ENCODE measurements at regions not wholly inside any gene's neighbourhood (a gene's known extent, or its start where the extent isn't known, plus 50 kb on each side); places are given as distances from the start of the nearest gene placed in this dataset.
A peak's percentile ranks its signal among the peaks of the same experiment; 100 is the strongest.
"Not testable (repeated sequence)": the region's sequence is repeated elsewhere in the genome, so short reads cannot be mapped to it uniquely, and the experiment has no call there.

DNA sequence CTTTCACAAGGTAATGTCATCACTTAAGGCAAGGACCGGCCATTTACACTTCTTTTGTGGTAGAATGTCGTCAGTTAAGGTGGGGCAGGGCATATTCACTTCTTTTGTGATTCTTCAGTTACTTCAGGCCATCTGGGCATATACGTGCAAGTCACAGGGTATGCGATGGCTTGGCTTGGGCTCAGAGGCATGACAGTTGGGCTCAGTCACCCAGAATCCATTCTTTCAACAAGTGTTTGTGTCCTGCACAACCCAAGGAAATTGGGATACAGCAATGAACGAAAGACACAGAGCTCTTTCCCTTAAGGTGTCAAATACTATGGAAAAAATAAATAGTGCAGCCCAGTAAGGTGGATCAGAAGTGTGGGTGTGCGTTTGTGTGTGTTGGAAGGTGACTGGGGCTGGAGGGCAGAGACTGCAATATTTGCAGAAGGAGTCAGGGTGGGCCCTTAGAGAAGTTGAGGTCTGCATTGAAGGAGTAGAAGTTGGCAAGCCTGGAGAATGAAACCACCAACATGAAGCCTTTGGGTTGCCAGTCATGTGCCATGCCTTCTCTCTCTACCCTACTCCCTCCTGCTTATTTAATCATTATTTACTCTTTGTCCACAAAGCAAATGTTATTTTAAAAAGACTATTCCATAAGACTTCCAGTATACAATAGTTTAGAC lies 222.8 kb upstream of the PRKCQ start:
- no peak for DNase-seq

DNA sequence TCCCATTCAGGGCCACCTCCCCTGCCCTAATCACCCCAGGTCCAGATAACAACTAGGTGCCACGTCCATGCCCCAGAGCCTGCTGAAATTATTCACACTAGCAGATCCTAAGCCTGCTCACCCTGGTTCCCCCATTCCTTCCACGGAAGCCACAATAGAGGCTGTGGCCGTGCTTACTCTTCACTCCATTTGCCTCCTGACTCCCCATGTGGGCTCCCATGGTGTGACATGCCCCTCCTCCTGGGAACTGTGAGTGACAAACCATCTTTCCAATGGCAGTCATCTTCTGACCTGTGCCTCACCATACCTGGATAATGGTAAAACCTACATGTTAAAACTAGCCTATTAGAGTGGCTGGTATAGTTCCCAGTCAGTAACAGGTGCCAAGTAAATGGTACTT lies 216.2 kb upstream of the PRKCQ start:
- DNase-seq: no peak

DNA sequence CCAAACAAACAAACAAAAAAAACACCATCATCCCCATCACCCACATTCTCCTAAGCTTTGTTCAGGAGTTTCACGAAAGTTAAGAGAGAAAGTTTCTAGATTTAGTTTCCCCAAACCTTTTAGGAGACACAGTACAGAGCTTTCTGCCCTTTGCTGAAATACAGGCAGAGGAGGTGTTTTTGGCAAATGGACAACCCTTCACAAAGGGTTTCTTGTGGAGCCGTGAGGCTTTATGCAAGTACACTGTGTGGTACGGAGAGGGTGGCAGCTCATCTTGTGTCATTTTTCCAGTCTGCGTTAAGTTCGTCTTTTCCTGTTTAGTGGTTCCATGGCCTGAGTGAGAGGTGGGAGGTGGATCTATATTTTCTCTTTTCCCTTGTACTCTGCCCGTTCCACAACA lies 215.5 kb upstream of the PRKCQ start:
- DNase-seq: no peak

DNA sequence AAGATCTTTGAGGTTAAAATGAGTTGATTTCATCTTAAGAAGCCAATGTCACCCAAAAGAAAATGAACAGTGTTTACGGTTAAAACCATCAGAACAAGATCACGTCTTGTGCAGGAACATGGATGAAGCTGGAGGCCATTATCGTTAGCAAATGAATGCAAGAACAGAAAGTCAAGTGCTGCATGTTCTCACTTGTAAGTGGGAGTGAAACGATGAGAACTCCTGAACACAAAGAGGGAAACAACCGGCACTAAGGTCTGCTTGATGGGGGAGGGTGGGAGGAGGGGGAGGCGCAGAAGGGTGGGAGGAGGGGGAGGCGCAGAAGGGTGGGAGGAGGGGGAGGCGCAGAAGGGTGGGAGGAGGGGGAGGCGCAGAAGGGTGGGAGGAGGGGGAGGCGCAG lies 214.8 kb upstream of the PRKCQ start:
- not testable (repeated sequence) for DNase-seq

DNA sequence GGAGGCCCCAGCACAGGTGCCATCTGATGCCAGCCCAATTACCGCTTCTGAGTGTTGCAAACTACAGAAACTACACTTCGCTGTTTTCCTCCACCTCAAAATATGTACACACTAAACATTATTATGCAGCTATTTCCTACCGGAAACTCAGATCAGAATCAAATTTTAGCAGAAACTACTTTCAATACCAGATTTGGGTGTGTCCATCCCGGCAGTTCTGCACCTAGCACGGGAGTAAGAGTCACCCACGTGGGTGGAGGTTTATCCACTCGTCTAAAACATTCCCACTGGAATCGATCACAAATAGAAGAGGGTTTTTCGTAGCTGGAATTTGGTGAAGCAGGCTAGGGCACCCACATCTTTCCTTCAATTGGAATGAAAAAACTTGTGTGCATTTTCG lies 214.4 kb upstream of the PRKCQ start:
- no peak for DNase-seq

DNA sequence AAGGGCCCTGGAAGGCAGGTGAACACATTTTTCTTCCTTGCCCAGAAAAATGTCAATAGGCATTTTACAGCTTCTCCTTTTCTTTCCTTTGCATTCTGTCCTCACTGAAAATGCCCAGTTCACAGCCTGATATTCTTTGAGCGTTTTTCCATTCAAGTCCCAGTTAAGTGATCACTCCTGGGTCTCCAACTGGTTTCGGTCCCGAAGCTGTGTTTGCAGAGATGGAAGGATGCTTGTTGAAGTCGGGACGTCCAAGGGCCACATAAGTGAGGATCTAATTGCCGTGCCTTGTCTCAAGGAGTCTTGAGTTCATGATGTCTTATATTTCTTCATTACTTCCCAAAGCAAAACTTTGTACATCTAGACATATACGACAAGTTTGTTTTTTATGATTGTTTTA lies 208.7 kb upstream of the PRKCQ start:
- no peak for DNase-seq

DNA sequence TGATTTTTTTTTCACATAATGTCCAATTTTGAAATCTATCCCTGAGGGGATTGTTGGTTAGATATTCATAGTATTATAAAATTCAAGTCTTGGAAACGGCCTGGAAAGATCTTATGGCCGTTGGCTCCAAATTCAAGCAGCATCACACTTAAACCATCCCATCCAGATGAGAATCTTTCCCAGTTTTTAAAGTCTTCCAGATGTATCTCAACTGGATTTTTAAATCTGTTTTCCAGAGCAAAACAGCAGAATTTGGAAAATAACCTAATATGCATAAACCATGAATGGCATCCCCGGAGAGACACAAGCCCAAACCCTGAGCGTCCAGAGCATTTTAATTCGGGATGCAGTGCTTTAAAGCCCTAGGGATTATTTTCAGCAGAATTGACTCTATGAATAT lies 208.2 kb upstream of the PRKCQ start:
- DNase-seq: peak; percentile 64

DNA sequence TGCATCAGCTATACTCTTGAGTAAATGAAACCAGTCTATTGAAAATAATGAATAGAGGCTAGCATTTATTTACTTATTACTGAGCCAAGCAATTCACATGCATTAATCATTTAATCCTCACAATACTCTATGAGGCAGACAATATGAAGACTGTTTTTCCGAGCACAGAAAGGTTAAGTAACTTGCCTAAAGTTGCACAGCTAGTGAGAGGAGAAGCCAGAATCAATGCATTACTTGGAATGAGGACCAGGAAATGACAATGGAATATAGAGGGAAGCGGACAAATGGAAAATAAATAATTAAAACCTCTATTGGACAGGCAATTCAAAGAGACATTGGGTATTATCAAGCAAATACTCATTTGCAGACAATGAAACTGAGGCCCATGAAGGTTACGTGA lies 207.6 kb upstream of the PRKCQ start:
- no peak for DNase-seq

DNA sequence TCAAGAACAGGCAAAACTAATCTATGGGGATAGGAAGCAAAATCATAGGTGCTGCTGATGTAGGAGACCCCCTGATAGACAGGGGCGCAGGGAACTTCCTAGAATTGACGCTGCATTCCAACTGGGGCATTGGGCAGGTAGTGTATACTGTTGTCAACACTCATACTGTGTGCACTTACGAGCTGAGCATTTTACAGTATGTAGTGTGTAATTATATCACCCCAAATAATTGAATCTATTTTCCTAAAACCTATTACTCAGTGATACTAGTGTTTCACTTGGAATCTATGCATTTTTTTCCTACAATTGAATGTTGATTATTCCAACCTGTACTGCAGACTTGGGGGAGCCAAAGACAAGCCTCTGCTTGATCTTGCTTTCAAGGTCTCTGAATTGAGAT lies 207.0 kb upstream of the PRKCQ start:
- DNase-seq: no peak

DNA sequence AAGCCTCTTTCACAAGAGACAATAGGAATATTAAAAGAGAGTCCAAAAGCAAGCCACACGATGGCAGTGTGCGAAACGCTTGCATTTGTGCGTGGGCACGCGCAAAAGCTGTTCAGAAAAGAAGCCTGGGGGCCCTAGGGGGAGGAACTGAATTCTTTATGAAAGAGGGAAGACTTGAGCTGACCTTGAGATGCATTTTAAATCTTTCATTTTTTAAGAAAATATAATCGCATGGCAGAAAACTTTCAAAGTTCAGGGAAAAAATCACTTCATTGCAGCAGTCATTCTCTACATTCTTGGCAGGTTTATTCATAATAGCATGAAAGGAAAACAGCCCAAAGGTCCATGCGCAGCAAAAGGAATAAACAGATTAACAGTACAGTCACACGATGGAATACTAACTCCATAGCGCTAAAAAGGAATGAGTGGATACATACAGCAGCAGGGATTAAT lies 206.5 kb upstream of the PRKCQ start:
- DNase-seq: peak; percentile 78

DNA sequence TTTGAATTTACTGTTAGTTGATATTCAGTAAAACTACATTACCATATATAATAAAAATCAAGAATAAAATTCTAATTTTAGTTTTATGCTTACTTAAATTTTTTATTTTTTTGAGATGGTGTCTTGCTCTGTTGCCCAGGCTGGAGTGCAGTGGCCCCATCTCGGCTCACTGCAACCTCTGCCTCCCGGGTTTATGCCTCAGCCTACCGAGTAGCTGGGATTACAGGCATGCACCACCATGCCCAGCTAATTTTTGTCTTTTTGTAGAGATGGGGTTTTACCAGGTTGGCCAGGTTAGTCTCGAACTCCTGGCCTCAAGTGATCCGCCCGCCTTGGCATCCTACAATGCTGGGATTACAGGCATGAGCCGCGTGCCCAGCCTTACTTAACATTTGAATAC lies 204.4 kb upstream of the PRKCQ start:
- not testable (repeated sequence) for DNase-seq

DNA sequence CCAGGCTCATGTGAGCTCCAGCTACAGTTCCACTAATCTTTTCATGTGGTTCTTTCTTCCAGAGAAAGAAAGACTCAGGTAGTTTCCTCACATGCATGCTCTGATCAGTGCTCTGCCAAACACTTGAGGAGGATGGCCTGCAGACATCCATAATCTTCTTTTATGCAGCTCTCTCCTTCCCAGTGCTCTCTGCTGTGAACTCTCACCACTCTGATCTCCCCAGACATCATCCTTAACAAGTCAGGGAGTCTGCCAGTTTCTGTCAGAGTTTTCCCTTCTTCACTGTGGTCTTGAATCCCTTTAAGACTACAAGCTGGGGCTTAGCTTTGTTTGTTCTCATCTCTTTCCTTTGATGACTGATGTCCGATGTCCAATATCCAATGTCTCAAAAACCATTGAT lies 203.4 kb upstream of the PRKCQ start:
- no peak for DNase-seq

DNA sequence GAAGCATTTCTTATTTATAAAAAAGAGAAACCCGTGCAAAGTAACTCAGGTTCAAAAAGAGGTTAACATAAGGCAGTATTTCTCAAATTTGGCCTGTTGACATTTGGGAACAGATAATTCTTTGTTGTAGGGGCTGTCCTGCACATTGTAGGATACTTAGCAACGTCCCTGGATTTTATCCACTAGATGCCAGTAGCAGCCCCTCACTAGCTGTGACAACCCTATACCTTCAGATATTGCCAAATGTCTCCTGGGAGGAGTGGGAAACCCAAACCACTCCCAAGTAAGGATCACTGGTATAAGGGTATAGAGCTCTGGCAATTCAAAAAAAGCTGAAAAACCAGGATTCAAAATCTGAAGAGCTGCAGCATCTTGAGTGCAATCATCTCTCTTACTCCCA lies 202.3 kb upstream of the PRKCQ start:
- no peak for DNase-seq

DNA sequence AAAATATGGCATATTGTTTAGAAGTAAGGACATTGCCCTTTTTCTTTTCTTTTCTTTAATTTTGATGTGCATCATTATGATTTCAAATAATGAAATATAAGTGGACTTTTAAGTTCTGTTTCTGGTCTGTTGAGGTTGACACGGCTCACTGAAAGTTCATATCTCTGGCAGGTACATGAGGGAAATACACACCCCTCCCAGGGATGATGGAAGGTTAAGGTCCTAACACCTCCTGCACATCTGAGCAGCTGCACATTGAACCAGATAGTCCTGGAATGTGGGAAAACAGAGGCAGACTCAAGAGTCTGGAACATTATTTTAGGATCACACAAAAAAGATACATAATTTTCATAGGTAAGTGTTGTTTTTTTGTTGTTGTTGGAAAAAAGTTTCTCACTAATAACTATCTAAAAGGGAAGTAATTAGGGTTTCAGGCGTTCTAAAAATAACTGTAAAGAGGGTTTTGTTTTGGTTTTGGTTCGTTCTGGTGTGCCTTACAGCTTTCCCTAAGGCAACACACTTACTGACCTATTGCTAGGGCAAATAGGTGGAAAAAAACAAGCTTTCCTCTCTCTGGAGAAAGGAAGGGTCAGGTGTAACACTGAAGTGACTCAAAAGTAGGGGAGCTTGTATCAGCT lies 201.2 kb upstream of the PRKCQ start:
- no peak for DNase-seq

DNA sequence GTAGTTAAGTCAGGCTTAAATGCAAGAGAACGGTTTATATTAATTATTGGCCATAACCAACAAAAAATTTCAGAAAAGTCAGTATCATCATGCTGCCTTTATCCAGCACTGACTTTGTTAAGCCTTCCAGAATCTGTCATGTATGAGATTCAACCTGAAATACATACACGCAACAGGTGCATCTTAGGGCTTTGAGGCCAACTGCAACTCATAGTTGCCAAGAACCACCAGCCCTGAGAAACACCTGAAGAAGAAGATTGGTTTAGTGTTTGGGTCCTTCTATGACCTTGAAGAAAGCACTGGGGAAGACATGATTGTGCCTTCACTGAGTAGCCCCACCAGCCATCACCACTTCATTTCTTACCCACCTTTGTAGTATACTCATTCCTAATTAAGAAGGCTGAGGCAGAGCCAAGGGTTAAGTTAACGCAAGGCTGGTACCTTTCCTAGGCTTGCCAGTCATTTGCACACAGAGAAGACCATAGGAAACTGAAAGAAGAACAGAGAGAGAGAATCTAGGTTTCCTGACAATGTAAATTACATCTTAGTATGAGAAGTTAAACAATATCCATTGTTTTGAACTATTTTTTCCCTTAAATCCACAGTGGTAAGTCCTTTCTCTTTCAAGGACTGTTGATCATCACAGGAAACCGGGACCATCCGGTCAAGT lies 200.1 kb upstream of the PRKCQ start:
- no peak for DNase-seq

DNA sequence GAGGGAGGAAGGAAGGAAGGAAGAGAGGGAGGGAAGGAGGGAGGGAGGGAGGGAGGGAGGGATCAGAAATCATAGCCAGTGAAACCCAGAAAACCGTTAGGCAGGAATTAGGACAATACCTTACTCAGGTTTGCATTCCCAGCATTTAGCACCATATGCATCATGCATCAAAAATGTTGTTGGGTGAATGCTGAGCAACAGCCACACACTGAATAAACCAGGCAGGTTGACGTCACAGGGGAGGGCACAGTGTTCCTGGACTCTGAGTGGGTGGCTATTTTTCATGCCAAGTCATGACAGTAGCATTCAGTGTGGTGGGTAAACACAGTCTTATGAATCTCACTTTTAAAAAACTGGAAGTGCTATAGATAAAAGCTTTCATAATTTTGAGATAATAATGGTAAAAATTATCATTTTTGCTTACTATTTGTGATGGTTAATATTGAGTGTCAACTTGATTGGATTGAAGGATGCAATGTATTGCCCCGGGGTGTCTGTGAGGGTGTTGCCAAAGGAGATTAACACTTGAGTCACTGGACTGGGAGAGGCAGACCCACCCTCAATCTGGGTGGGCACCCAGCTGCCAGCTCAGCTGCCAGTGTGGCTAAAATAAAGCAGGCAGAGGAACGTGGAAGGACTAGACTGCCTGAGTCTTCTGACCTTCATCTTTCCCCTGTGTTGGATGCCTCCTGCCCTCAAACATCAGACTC lies 199.1 kb upstream of the PRKCQ start:
- no peak for DNase-seq

DNA sequence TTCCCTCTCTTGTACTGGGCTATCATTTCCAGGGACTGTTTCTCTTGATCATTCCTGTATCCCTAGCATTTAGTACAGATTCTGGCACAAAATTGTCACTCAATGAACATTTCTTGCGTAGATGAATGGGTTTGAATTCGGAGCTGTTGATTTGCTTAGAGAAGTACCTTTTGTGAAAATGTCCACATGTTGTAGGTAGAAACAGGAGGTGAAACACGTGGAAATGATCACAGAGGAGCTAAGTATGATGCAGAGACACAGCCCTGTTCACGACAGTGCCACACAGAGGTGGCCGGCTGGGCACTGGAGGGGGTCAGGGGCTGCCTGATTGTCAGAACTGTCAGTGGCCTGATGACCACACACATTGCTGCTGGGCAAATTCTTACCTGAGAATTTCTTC lies 196.1 kb upstream of the PRKCQ start:
- DNase-seq: no peak

DNA sequence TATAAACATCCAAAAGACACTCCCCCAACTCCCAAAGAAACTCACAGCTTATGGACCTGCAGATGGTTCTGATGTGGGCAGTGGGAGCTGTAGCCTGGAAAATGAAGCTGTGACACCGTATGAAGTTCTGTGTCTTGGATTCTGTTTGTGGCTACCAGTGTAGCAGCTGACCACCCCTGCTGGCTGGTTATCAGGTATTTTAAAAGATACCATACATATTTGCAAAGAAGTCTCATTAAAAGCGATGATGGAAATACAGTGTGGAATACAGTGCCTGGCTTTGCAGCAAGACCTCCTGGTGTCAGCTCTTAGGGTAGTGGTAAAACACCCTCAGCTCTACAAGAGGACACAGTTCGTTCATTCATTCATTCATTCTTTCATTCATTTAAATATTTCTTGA lies 194.3 kb upstream of the PRKCQ start:
- DNase-seq: no peak

DNA sequence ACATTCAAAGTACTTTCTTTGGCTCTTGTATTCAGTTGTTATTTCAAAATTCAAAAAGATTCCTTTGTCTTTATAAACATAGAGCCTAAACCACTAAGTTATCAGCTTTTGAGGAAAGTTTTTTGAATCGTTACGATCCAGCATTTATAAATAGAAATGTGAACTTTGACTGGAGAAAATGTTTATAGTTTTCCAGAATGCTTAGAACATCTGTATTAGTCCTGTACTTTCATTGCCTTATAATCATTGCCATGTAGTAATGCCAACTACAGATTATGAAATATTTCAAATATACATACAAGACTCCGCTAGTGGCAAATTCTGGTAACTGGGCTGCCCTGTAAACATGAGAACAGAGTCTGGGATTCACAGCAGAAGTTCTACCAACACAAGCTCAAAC lies 191.3 kb upstream of the PRKCQ start:
- DNase-seq: no peak

DNA sequence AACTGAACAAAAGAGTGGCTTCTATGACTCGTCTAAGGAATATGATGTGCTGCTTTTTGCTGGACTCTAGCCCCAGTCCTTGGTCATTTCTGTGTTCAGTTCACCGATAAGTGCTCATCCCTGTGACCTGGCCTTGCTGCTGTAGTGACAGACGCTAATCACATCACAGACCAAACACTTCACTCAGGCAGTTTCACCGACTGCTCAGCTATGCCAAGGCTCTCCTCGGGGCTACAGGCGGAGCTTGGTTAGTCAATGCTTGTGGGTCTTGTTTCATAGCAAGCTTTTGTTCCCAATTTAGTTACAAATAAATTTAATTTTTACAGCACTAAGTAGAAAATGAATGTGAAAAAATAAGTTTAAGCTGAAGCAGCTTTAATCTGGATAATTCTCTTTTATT lies 190.8 kb upstream of the PRKCQ start:
- DNase-seq: no peak

DNA sequence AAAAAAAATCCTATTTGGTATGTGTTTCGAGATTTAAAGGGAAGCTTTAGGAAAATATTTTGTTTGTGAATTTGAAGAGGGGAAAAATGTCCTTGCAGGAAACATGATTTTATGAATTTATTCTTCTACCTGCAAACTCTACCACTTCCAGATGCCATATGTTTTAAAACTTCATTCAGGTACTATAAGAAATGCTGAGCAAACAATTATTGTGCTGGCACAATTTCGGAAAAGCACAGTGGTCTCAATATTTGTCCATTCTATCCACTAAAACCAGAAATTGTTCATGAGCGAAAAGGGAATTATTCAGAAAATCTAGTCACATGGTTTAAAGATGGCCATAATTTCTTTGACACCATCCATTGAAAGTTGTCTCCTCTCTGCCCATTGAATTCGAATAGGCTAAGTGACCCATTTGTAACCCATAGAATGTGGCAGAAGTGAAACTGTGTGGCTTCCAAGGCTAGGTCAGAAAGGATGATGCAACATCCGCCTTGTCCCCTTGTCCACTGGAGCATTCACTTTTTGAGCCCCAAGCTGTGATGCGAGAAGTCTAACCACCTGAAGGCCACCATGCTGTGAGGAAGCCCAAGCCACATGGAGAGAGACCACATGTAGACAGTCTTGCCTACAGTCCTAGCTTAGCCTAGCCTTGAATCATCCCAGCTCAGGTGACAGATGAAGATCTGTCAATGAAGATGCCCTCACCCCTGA lies 189.8 kb upstream of the PRKCQ start:
- no peak for DNase-seq

DNA sequence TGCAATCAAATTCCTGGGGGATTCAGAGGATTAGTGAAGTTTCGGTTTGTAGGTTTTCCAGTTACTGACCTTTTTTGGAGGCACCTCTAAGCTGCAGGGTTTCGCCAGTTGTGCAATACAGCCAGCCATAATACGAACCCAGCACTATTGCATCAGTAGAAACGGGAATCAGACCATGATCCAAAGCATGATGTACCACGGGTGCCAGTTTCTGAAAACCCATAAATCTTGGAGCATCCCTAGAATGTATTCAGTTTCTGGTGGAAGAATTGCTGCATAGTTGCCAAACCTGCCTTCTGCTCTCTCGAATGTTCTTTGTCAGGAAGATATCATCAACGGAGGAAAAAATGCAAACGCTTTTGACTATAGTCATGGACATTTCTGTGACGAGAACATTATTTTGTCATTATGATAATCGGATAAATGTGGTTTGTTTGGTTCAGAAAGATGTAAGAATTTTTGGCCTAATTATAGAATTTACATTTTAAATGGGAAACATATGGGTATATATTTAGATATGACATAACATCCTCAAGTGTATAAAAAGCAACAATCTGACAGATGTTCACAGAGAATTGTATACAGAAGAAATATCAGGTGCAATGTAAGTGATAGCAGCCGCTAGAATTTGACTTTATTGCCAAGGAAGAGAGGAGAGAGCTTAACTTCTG lies 186.2 kb upstream of the PRKCQ start:
- DNase-seq: no peak

DNA sequence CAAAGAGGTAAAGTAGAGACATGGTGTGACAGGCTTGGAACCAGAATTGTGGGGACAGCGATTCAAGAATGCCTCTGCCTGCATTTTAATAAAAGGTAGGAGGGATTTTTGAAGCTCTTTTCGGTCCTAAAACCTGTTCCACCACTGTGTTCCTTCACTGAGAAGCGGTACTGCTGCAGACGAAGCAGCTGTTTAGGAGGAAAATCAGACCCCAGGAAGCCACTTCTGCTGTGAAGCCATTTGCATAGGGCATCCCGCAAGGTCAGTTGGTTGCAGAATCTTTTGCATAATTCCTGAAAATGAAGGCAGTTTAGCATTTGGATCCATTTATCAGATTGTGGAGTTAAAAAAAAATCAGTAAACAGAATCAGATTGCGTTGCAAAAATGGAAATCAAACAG lies 183.3 kb upstream of the PRKCQ start:
- no peak for DNase-seq
